ENCODE measurements at regions not wholly inside any gene's neighbourhood (a gene's known extent, or its start where the extent isn't known, plus 50 kb on each side); places are given as distances from the start of the nearest gene placed in this dataset.

DNA sequence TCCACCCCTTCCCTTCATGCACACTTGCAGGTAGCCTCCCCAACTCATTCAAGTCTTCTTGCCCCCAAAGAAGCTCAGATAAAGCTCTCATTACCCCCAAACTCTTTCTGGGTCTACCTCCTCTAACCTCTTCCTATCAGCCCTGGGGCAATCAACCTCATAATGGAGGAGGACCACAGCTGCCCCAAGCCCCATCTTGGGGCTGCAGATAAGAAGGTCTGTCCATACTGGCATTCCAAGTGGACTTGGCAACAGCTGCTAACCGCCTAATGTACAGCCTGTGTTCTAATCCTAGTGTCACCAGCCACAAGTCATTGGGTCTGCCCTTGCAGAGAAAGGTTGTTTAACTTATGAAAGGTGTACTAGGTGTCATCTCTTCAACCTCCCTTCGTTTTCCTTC is 107.4 kb upstream of the ADGRF1 start:
- Histone ChIP-seq H3K9me3 (ENCODE audit: control insufficient read depth in 1 of 2, low read length in 2 of 2) (no peaks in the 10 kb centered on the region), H3K27me3 (ENCODE audit: insufficient read depth, low read length) (no peaks in the 10 kb centered on the region), H3K27ac (ENCODE audit: low read depth, low read length) (no peak overlapping the region), H3K4me3 (ENCODE audit: low read length in 2 of 2) (no peak overlapping the region), H3K36me3 (ENCODE audit: insufficient read depth, low read length) (no peaks in the 10 kb centered on the region), H3K4me1 (ENCODE audit: insufficient read depth, low read length) (no peaks in the 10 kb centered on the region)
- DNase-seq: no peak
- H3K27ac Mint-ChIP-seq: no peak overlapping the region
- no peaks in the 10 kb centered on the region for H3K36me3 Mint-ChIP-seq
- ChIA-PET POLR2A (ENCODE audit: partially characterized antibody) (no interaction called here), CTCF (ENCODE audit: partially characterized antibody) (no interaction called here)
- peaks cover 2 to 5% of the 10 kb centered on the region in 2 donors for H3K27me3 Mint-ChIP-seq
- no peaks in the 10 kb centered on the region for H3K4me1 Mint-ChIP-seq
- intact Hi-C loops (cut with micrococcal nuclease): no loop called here
- no peak overlapping the region for H3K4me3 Mint-ChIP-seq
- H3K9me3 Mint-ChIP-seq: no peaks in the 10 kb centered on the region

- H3K36me3 Mint-ChIP-seq: no peaks in the 10 kb centered on the region
- H3K9me3 Mint-ChIP-seq: no peaks in the 10 kb centered on the region
- no peak for DNase-seq
- Histone ChIP-seq H3K4me3 (ENCODE audit: low read length in 2 of 2) (no peak overlapping the region), H3K27me3 (ENCODE audit: insufficient read depth, low read length) (no peaks in the 10 kb centered on the region), H3K36me3 (ENCODE audit: insufficient read depth, low read length) (no peaks in the 10 kb centered on the region), H3K4me1 (ENCODE audit: insufficient read depth, low read length) (no peaks in the 10 kb centered on the region), H3K27ac (ENCODE audit: low read depth, low read length) (no peak overlapping the region), H3K9me3 (ENCODE audit: control insufficient read depth in 1 of 2, low read length in 2 of 2) (no peaks in the 10 kb centered on the region)
- ChIA-PET CTCF (ENCODE audit: partially characterized antibody) (no interaction called here), POLR2A (ENCODE audit: partially characterized antibody) (no interaction called here)
- H3K27ac Mint-ChIP-seq: no peak overlapping the region
- intact Hi-C loops (cut with micrococcal nuclease): no loop called here
- no peak overlapping the region for H3K4me3 Mint-ChIP-seq
- H3K27me3 Mint-ChIP-seq: peaks cover 2 to 5% of the 10 kb centered on the region in 2 donors
- H3K4me1 Mint-ChIP-seq: no peaks in the 10 kb centered on the region
Observed at GRCh38 chr6:47149066-47149465, 106.9 kb upstream of the ADGRF1 start.

GRCh38 chr6:47147836-47148344 is 105.8 kb upstream of the ADGRF1 start:
- Mint-ChIP-seq H3K9me3 (peaks cover 0 to 2% (median 0%) of the 10 kb centered on the region in 8 donors), H3K27ac (no peak overlapping the region), H3K4me3 (no peak overlapping the region), H3K4me1 (no peaks in the 10 kb centered on the region), H3K27me3 (peaks cover 2 to 5% of the 10 kb centered on the region in 2 donors), H3K36me3 (no peaks in the 10 kb centered on the region)
- no peaks in the 10 kb centered on the region for H3K27me3 ChIP-seq (ENCODE audit: insufficient read depth, low read length)
- DNase-seq: no peak
- intact Hi-C loops (cut with micrococcal nuclease): no loop called here
- H3K27ac ChIP-seq (ENCODE audit: low read depth, low read length): no peak overlapping the region
- CTCF ChIA-PET (ENCODE audit: partially characterized antibody): no interaction called here
- no peak overlapping the region for H3K4me3 ChIP-seq (ENCODE audit: low read length in 2 of 2)
- POLR2A ChIA-PET (ENCODE audit: partially characterized antibody): no interaction called here
- H3K4me1 ChIP-seq (ENCODE audit: insufficient read depth, low read length): no peaks in the 10 kb centered on the region
- no peaks in the 10 kb centered on the region for H3K9me3 ChIP-seq (ENCODE audit: control insufficient read depth in 1 of 2, low read length in 2 of 2)
- no peaks in the 10 kb centered on the region for H3K36me3 ChIP-seq (ENCODE audit: insufficient read depth, low read length)

DNA sequence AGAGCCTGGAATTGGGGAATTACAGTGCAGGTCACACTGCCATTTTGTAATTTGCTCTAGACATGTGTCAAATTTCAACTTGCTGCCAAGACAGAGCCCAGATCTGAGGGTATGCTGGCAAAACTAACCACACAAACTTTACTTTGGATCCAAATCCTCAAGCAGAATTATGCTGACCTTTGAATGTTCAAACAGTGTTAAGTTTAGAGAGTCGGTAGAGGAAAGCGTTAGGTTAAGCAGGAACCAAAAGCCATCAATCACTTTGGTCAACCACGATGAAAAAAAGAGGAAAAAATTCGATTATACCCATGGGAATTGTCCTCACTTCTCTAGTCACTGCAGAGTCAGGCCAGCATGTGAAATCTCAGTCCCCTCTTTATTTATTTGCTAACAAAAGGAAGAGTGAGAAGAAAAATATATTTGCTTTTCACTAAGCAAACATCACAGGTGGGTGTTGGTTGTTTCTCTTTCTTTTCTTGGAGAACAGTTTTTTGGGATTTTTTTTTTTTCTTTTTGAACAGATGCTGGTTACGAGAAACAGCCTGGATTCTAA is 105.1 kb upstream of the ADGRF1 start:
- POLR2A ChIA-PET (ENCODE audit: partially characterized antibody): no interaction called here
- CTCF ChIA-PET (ENCODE audit: partially characterized antibody): no interaction called here
- Mint-ChIP-seq H3K9me3 (peaks cover 0 to 2% (median 0%) of the 10 kb centered on the region in 8 donors), H3K36me3 (no peaks in the 10 kb centered on the region), H3K27ac (no peak overlapping the region), H3K27me3 (peaks cover 2 to 5% of the 10 kb centered on the region in 2 donors), H3K4me1 (no peaks in the 10 kb centered on the region), H3K4me3 (no peak overlapping the region)
- Histone ChIP-seq H3K27ac (ENCODE audit: low read depth, low read length) (no peak overlapping the region), H3K4me3 (ENCODE audit: low read length in 2 of 2) (no peak overlapping the region), H3K27me3 (ENCODE audit: insufficient read depth, low read length) (no peaks in the 10 kb centered on the region), H3K4me1 (ENCODE audit: insufficient read depth, low read length) (no peaks in the 10 kb centered on the region), H3K9me3 (ENCODE audit: control insufficient read depth in 1 of 2, low read length in 2 of 2) (no peaks in the 10 kb centered on the region), H3K36me3 (ENCODE audit: insufficient read depth, low read length) (no peaks in the 10 kb centered on the region)
- no peak for DNase-seq
- intact Hi-C loops (cut with micrococcal nuclease): no loop called here

- no peak overlapping the region for H3K27ac ChIP-seq (ENCODE audit: low read depth, low read length)
- no peaks in the 10 kb centered on the region for H3K36me3 ChIP-seq (ENCODE audit: insufficient read depth, low read length)
- no peaks in the 10 kb centered on the region for H3K9me3 ChIP-seq (ENCODE audit: control insufficient read depth in 1 of 2, low read length in 2 of 2)
- Mint-ChIP-seq H3K9me3 (peaks cover 0 to 2% (median 0%) of the 10 kb centered on the region in 8 donors), H3K4me1 (no peaks in the 10 kb centered on the region), H3K27me3 (peaks cover 2 to 5% of the 10 kb centered on the region in 2 donors), H3K27ac (no peak overlapping the region), H3K36me3 (no peaks in the 10 kb centered on the region), H3K4me3 (no peak overlapping the region)
- no peaks in the 10 kb centered on the region for H3K4me1 ChIP-seq (ENCODE audit: insufficient read depth, low read length)
- ChIA-PET POLR2A (ENCODE audit: partially characterized antibody) (no interaction called here), CTCF (ENCODE audit: partially characterized antibody) (no interaction called here)
- DNase-seq: no peak
- H3K27me3 ChIP-seq (ENCODE audit: insufficient read depth, low read length): no peaks in the 10 kb centered on the region
- H3K4me3 ChIP-seq (ENCODE audit: low read length in 2 of 2): no peak overlapping the region
- intact Hi-C loops (cut with micrococcal nuclease): no loop called here
Observed at GRCh38 chr6:47146431-47147174, 104.5 kb upstream of the ADGRF1 start.

DNA sequence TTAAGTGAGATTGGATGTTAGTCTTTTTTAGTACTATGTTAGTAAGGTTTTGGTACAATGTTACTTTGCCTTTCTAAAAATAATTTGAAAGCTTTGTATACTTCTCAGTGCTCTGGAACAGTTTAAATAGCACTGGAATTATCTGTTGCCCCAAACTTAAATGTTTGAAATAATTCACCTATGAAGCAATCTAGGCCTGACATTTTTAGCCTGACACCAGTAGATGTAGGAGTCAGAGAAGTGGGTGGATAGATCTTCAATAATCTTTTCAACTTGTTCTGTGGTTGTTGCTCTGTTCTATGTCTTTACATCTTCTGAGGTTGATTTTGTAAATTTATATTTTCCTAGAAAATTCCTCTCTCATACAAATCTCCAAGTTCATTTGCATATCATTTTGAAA is 103.1 kb upstream of the ADGRF1 start:
- CTCF ChIA-PET (ENCODE audit: partially characterized antibody): no interaction called here

GRCh38 chr6:47144306-47144705 is 102.2 kb upstream of the ADGRF1 start:
- Mint-ChIP-seq H3K27me3 (no peaks in the 10 kb centered on the region), H3K27ac (no peak overlapping the region), H3K4me3 (no peak overlapping the region), H3K36me3 (no peaks in the 10 kb centered on the region), H3K9me3 (peaks cover 0 to 2% (median 0%) of the 10 kb centered on the region in 8 donors), H3K4me1 (no peaks in the 10 kb centered on the region)
- no peak overlapping the region for H3K27ac ChIP-seq (ENCODE audit: low read depth, low read length)
- intact Hi-C loops (cut with micrococcal nuclease): no loop called here
- ChIA-PET CTCF (ENCODE audit: partially characterized antibody) (no interaction called here), POLR2A (ENCODE audit: partially characterized antibody) (no interaction called here)
- H3K36me3 ChIP-seq (ENCODE audit: insufficient read depth, low read length): no peaks in the 10 kb centered on the region
- H3K4me3 ChIP-seq (ENCODE audit: low read length in 2 of 2): no peak overlapping the region
- no peaks in the 10 kb centered on the region for H3K27me3 ChIP-seq (ENCODE audit: insufficient read depth, low read length)
- no peak for DNase-seq
- no peaks in the 10 kb centered on the region for H3K9me3 ChIP-seq (ENCODE audit: control insufficient read depth in 1 of 2, low read length in 2 of 2)
- no peaks in the 10 kb centered on the region for H3K4me1 ChIP-seq (ENCODE audit: insufficient read depth, low read length)

More for the DNA sequence above, 103.1 kb upstream of the ADGRF1 start:
- Histone ChIP-seq H3K9me3 (ENCODE audit: control insufficient read depth in 1 of 2, low read length in 2 of 2) (no peaks in the 10 kb centered on the region), H3K4me3 (ENCODE audit: low read length in 2 of 2) (no peak overlapping the region), H3K27me3 (ENCODE audit: insufficient read depth, low read length) (no peaks in the 10 kb centered on the region), H3K36me3 (ENCODE audit: insufficient read depth, low read length) (no peaks in the 10 kb centered on the region), H3K27ac (ENCODE audit: low read depth, low read length) (no peak overlapping the region), H3K4me1 (ENCODE audit: insufficient read depth, low read length) (no peaks in the 10 kb centered on the region)
- H3K27me3 Mint-ChIP-seq: peaks cover 0 to 5% of the 10 kb centered on the region in 2 donors
- DNase-seq: no peak
- H3K27ac Mint-ChIP-seq: no peak overlapping the region
- intact Hi-C loops (cut with micrococcal nuclease): no loop called here
- H3K36me3 Mint-ChIP-seq: no peaks in the 10 kb centered on the region
- H3K4me1 Mint-ChIP-seq: no peaks in the 10 kb centered on the region
- peaks cover 0 to 2% (median 0%) of the 10 kb centered on the region in 8 donors for H3K9me3 Mint-ChIP-seq
- H3K4me3 Mint-ChIP-seq: no peak overlapping the region
- POLR2A ChIA-PET (ENCODE audit: partially characterized antibody): no interaction called here

Data from CD4-positive, alpha-beta memory T cell (primary cell).